Gastrocnemius medialis (tissue), 4 donors: ENCODE measurements at regions not wholly inside any gene's neighbourhood (a gene's known extent, or its start where the extent isn't known, plus 50 kb on each side); places are given as distances from the start of the nearest gene placed in this dataset.

Experiments
- CTCF ChIP-seq, 5 experiments: fragments of 450-650 bp in 3 of 5; fragments of 200-600 bp in 2 of 5; sonication (generic) in 2 of 5; IDR thresholded peaks in 4 of 5; conservative IDR thresholded peaks in 1 of 5; 1 replicate in 4 of 5; 2 replicates in 1 of 5; pipeline ENCODE4 v1.5.1; 2016 to 2019; ENCODE audit warnings: antibody characterized with exemption in 5 of 5, mild to moderate bottlenecking in 3 of 5, moderate library complexity in 3 of 5
- POLR2A ChIP-seq, 2 donors: fragments of 450-650 bp; IDR thresholded peaks; one replicate each; pipeline ENCODE4 v1.6.1; 2017; ENCODE audit warnings: antibody characterized with exemption in 2 of 2, mild to moderate bottlenecking in 2 of 2, moderate library complexity in 2 of 2

DNA sequence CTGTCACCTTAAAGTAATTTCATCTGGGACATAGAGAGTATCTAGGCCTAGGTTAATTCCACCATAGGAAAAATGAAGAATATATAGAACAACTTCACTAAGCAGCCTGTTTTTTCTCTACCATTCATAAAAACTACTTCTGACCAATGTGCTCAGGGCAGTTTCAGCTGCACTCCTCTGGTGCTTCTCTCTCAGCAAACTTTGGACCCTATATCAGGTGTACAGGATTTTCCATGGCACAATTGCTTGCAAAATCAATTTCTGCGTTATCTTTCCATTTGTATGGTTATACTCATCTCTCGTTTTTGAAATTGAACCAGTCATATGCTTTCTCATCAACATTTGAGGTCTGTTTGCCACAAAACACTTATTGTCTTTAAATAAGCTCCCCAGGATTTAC, 52.1 kb upstream of the FMR1 start:
- TF ChIP-seq CTCF (IDR thresholded peaks at IDR 0.05 in 4 of 5, conservative IDR thresholded peaks at IDR 0.05 in 1 of 5) (no peak), POLR2A (IDR thresholded peaks at IDR 0.05) (no peak)
